Left ventricle myocardium inferior (tissue), 1 donor: ENCODE measurements at regions not wholly inside any gene's neighbourhood (a gene's known extent, or its start where the extent isn't known, plus 50 kb on each side); places are given as distances from the start of the nearest gene placed in this dataset.
"Not testable (repeated sequence)": the region's sequence is repeated elsewhere in the genome, so short reads cannot be mapped to it uniquely, and the experiment has no call there.

Source experiments
- DNase-seq: peaks from one replicate; pipeline ENCODE4 v3.0.0-alpha.2; 2020
- H3K27ac ChIP-seq: fragments of 200-600 bp; replicated peaks from 2 replicates; pipeline ENCODE4 v1.8.0; 2021
- H3K27me3 ChIP-seq: fragments of 200-600 bp; 2 replicates; pipeline ENCODE4 v1.8.0; 2021; ENCODE audit warnings: low read depth
- H3K36me3 ChIP-seq: fragments of 200-600 bp; 2 replicates; pipeline ENCODE4 v1.8.0; 2021
- H3K4me1 ChIP-seq: fragments of 200-600 bp; 2 replicates; pipeline ENCODE4 v1.8.0; 2021
- H3K4me3 ChIP-seq: fragments of 200-600 bp; 2 replicates; pipeline ENCODE4 v1.8.0; 2021; ENCODE audit warnings: mild to moderate bottlenecking, moderate library complexity
- H3K9me3 ChIP-seq: fragments of 200-600 bp; replicated peaks from 2 replicates; pipeline ENCODE4 v1.8.0; 2021
- CTCF ChIP-seq: fragments of 200-600 bp; IDR thresholded peaks from 2 replicates; pipeline ENCODE4 v1.8.0; 2021; ENCODE audit warnings: antibody characterized with exemption, mild to moderate bottlenecking, borderline replicate concordance
- intact Hi-C: fragments of 100-400 bp; cut with micrococcal nuclease; formaldehyde crosslinking; loops from one replicate; pipeline ENCODE4 v1.11.0; 2022
- donor health status: DM: no; HTN: yes; CAD: no; lungs with severe emphysema.

- peaks cover 19% of the 10 kb centered on the region for H3K27me3 ChIP-seq
- no peak overlapping the region for H3K4me3 ChIP-seq
- intact Hi-C loops, result loop anchor here (10.0 kb wide), 1 partner anchor 310 kb away; no protein-coding TSS in a partner anchor
- H3K36me3 ChIP-seq, result no peaks in the 10 kb centered on the region
- no peak for TF ChIP-seq CTCF
- no peak for DNase-seq
- no peak overlapping the region for H3K27ac ChIP-seq
- H3K9me3 ChIP-seq, result no peaks in the 10 kb centered on the region
- peaks cover 4% of the 10 kb centered on the region for H3K4me1 ChIP-seq
Observed at GRCh38 chr12:114164351-114164750, 198.2 kb upstream of the RBM19 start.

- Histone ChIP-seq H3K4me1 (peaks cover 4% of the 10 kb centered on the region), H3K4me3 (no peak overlapping the region), H3K9me3 (no peaks in the 10 kb centered on the region), H3K27ac (no peak overlapping the region), H3K27me3 (peaks cover 19% of the 10 kb centered on the region), H3K36me3 (no peaks in the 10 kb centered on the region)
- intact Hi-C loops, result loop anchor here (10.0 kb wide), 1 partner anchor 311 kb away; no protein-coding TSS in a partner anchor
- no peak for DNase-seq
- TF ChIP-seq CTCF, result no peak
Observed at GRCh38 chr12:114163771-114164170, 197.6 kb upstream of the RBM19 start.

- no peaks in the 10 kb centered on the region for H3K4me1 ChIP-seq
- no peak for DNase-seq
- TF ChIP-seq CTCF, result no peak
- H3K27ac ChIP-seq, result no peak overlapping the region
- H3K4me3 ChIP-seq, result no peak overlapping the region
- no peaks in the 10 kb centered on the region for H3K36me3 ChIP-seq
- peaks cover 14% of the 10 kb centered on the region for H3K27me3 ChIP-seq
- no peaks in the 10 kb centered on the region for H3K9me3 ChIP-seq
- intact Hi-C loops, result loop anchor here (10.0 kb wide), 1 partner anchor 314 kb away; no protein-coding TSS in a partner anchor
Observed at GRCh38 chr12:114160445-114160844, 194.3 kb upstream of the RBM19 start.

GRCh38 chr12:114152890-114153289, 186.8 kb upstream of the RBM19 start:
- TF ChIP-seq CTCF, result no peak
- Histone ChIP-seq H3K27me3 (peaks cover 21% of the 10 kb centered on the region), H3K36me3 (no peaks in the 10 kb centered on the region), H3K4me3 (no peak overlapping the region), H3K9me3 (no peaks in the 10 kb centered on the region), H3K27ac (no peak overlapping the region), H3K4me1 (no peaks in the 10 kb centered on the region)
- DNase-seq, result no peak
- intact Hi-C loops, result no loop called here

GRCh38 chr12:114152066-114152465, 185.9 kb upstream of the RBM19 start:
- H3K36me3 ChIP-seq, result no peaks in the 10 kb centered on the region
- no peak overlapping the region for H3K27ac ChIP-seq
- no peak for DNase-seq
- intact Hi-C loops, result no loop called here
- no peak overlapping the region for H3K4me3 ChIP-seq
- H3K9me3 ChIP-seq, result no peaks in the 10 kb centered on the region
- no peak for TF ChIP-seq CTCF
- H3K27me3 ChIP-seq, result peaks cover 30% of the 10 kb centered on the region
- H3K4me1 ChIP-seq, result no peaks in the 10 kb centered on the region

- intact Hi-C loops, H3K36me3 ChIP-seq, H3K9me3 ChIP-seq, DNase-seq, H3K4me3 ChIP-seq, H3K4me1 ChIP-seq, H3K27ac ChIP-seq: not testable (repeated sequence)
- peaks cover 41% of the 10 kb centered on the region for H3K27me3 ChIP-seq
Observed at GRCh38 chr12:114150584-114150983, 184.5 kb upstream of the RBM19 start.
